ENCODE measurements at regions not wholly inside any gene's neighbourhood (a gene's known extent, or its start where the extent isn't known, plus 50 kb on each side); places are given as distances from the start of the nearest gene placed in this dataset.

GRCh38 chr20:57970856-57971255, 257.6 kb downstream of the ANKRD60 start:
- TF ChIP-seq CTCF (IDR thresholded peaks at IDR 0.05) (no peak), POLR2AphosphoS5 (IDR thresholded peaks at IDR 0.05) (no peak)

All from breast epithelium (tissue), 3 donors.